GM18508 (cell line): ENCODE measurements at regions not wholly inside any gene's neighbourhood (a gene's known extent, or its start where the extent isn't known, plus 50 kb on each side); places are given as distances from the start of the nearest gene placed in this dataset.

Experiments
- ATAC-seq: cut with Tn5 transposase; IDR thresholded peaks from one replicate; pipeline ENCODE4 v1.9.1; 2021; ENCODE audit warnings: moderate number of reproducible peaks; ENCODE audit not compliant: insufficient read depth, unreplicated experiment

DNA sequence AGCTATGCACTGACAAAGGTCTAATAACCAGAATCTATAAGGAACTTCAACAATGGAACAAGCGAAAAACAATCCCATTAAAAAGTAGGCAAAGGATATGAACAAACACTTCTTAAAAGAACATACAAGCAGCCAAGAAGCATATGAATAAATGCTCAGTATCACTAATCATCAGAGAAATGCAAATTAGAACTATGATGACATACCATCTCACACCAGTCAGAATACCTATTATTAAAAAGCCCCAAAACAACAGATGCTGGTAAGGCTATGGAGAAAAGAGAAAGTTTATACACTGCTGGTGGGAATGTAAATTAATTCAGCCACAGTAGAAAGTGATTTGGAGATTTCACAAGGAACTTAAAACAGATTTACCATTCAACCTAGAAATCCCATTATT lies 211.8 kb downstream of the EDN1 start:
- ATAC-seq = no peak

DNA sequence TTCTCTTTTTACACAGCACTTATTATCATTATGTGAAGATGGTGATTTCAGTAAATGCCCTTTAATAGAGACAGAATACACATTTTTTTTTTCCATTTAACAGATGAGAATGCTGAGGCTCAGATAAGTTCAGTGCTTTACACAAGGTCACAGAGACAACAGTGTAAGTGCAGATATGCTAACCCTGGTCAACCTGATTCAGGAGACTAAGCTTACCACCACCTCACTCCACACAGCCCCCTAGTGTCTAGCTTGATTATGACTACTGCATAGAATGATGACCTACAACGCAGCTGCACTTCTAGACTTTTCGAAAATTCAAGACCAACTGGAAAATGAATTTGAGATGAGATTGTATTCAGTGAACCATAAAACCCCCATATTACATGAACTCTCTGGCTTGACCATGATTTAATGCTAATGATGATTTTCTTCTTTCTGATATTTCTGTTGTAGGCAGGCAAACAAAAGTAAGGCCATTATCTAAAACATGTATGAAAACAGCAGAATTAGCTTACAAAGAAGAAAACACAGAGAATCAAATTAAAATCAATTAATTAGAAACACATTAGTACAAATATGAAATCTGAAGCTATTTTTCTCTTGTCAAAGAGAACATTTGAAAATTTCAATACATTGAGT lies 212.1 kb upstream of the PHACTR1 start:
- ATAC-seq = no peak

DNA sequence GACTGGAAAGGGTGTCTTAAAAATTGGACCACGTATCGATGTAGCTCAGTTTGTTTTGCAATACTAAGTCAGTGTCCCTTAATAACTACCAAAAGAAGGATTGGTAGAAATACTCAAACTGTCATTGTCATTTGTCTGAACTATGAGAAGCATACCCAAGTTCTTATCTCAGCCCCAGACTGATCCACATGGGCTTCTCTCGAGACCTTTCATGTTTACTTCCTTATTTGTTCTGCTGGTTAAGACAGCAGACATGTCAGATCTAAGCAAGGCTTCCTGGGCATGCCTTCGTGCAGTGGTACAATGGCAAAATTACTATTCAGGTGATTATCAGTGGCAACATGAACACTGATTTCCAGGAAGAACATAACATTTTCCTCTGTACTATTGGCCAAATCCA lies 211.1 kb upstream of the PHACTR1 start:
- no peak for ATAC-seq

GRCh38 chr6:12506159-12506558 lies 210.4 kb upstream of the PHACTR1 start:
- no peak for ATAC-seq

DNA sequence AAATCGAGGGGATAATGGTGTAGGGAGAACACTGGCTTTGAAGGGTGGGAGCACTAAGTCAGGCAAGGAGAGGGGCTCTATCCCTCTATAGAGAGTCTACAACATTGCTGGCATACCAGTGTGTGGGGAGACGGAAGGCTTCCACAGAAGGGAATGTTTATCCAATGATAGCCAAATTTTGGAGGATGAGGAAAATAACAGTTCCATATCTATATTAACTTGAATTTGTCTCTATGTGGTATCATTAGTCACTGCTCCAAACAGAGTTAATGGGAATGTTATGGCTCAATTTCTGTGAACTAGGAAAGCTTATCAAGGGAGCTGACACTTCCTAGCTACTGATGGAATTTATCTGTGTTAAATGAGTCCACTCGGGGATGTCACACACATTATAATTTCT lies 208.9 kb upstream of the PHACTR1 start:
- no peak for ATAC-seq

DNA sequence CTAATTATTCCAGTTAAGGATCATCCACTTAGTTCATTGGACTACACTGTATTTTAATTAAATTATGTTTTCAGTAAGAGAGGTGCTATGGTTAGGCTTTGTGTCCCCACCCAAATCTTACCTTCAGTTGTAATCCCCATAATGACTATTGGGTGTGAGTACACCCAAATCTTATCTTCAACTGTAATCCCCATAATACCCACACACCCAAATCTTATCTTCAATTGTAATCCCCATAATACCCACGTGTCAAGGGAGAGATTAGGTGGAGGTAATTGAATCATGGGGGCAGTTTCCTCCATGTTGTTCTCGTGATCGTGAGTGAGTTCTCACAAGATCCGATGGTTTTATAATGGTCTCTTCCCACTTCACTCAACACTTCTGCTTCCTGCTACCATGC lies 208.0 kb upstream of the PHACTR1 start:
- no peak for ATAC-seq

- no peak for ATAC-seq
These were observed 207.5 kb upstream of the PHACTR1 start for GRCh38 chr6:12509060-12509459.

- ATAC-seq = no peak
These were observed 200.5 kb upstream of the PHACTR1 start for GRCh38 chr6:12516070-12516469.

DNA sequence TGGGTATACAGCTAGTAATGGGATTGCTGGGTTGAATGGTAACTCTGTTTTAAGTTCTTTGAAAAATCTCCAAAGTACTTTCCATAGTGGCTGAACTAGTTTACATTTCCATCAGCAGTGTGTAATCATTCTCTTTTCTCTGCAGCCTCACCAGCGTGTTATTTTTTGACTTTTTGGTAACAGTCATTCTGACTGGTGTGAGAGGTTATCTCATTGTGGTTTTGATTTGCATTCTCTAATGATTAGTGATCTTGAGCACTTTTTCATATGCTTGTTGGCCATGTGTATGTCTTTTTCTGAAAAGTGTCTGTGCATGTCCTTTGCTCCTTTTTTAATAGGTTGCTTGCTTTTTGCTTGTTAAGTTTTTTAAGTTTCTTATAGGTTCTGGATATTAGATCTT lies 194.2 kb upstream of the PHACTR1 start:
- ATAC-seq = no peak

GRCh38 chr6:12523726-12524125 lies 192.8 kb upstream of the PHACTR1 start:
- no peak for ATAC-seq

GRCh38 chr6:12525276-12525675 lies 191.3 kb upstream of the PHACTR1 start:
- ATAC-seq = no peak

DNA sequence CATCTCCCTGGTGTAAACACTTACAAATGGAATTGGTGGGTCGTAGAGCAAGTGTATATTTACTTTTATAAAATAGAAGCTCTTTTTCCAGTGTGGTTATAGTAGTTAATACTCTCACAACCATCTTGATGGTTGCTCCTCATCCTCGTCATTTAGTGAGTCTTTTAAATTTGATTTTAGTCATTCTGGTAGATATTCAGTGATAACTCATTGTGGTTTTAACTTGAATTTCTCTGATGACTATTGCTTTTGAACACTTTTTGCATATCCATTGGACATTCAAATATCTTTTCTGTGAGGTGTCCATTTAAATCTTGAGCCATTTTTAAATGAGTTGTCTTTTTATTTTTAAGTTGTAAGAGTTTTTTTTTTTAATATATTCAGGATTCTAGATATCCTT lies 189.2 kb upstream of the PHACTR1 start:
- no peak for ATAC-seq

DNA sequence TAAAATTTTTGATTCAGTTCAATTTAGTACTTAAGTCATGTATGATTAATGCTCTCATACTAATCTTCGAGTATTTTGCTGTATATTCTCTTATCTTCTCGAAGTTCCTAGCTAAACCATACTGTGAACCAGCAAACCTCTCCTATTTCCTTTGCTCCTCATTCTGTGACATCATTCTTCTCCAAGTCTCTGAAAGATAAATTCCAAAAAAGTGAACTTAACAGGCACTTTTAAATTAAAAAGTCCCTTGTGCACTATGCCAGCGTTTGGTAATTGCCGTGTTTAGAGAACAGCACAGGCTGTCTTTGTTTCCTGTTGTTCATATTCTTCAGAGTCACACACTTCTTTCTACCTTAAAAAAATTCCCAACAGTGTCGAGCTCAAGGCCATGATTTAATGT lies 188.4 kb upstream of the PHACTR1 start:
- ATAC-seq = no peak

- ATAC-seq = no peak
These were observed 187.8 kb upstream of the PHACTR1 start for GRCh38 chr6:12528581-12529363.

DNA sequence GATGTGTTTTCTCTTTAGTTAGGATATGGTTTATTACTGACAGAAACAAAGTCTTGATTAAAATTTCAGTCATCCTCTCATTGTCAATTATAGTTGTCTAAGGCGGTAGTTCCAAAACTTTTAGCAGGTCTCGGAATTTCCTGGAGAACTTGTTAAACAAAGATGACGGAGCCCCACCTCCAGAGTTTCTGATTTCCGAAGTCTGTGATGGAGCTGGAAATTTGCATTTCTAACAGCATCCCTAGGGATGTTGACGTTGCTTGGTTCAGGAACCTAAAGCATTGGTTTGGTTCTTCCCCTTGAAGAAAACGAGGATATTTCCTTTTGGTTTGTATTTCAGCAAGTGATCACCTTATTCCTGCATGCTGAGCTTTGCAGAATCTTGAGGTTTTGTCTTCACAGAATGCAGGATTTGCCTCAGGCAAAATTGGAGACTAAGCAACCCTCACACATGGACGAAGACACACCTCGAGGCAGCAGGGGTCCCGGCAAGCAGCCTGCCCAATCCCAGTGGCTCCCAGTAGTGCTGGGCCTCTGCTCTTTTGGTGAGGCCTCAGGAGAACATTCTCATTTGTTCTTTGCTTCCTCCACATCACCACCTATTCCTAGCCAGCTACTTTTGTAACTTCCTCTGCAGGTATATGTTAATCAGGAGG lies 187.1 kb upstream of the PHACTR1 start:
- no peak for ATAC-seq

GRCh38 chr6:12530345-12530744 lies 186.2 kb upstream of the PHACTR1 start:
- ATAC-seq = no peak

DNA sequence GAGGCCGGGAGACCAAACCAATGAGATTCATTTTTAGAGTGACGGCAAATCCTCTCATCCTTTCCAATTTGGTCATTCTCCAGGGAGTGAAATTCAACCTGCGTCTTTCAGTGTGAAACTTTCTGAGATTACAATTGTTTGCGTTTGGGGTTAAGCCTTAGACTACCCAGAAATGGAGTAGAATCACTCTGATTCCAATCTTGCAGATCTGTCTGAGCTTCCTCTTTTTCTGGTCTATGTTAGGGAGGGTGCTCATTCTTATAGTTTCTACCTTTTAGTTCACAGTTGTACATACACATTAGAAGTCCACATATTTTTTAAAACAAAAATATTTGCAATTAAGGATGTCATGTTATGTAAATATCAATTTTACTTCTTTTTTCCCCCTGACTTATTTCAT lies 183.0 kb upstream of the PHACTR1 start:
- ATAC-seq = no peak

DNA sequence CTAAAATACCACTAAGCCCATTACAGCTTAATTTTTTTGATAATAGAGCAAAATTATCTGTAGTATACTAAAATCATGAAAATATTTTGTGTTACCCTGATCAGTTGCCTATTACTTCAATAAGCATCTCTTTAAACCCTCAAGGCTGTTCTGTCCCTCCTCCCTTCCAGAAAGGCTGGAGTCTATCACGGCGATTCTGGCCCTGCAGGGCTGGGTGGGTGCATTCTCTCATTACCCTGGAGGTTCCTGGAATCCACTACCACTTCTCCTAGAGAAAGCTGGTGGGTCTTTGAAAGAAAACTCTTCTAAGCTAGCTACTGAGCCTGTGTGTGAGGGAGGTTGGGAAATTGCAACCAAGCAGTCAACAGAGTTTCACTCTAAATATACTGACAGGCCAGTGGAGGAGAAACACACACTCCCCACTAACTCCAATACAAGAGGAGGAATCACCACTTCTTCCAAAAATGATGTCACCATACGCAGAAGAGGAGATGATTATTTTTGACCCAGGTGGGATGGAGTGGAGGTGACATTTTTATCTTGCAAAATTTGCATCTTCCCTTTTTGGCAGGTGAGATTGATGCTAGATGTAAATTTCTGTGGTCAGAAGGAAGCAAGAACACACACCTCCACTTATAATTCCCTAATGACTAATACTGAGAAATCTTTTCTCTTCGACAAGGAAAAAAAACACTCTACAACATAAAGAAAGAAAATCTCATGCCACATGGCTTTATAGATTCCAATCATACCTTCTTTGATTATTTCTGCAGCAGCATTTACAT lies 182.3 kb upstream of the PHACTR1 start:
- ATAC-seq = no peak

GRCh38 chr6:12535586-12536314 lies 180.8 kb upstream of the PHACTR1 start:
- no peak for ATAC-seq

DNA sequence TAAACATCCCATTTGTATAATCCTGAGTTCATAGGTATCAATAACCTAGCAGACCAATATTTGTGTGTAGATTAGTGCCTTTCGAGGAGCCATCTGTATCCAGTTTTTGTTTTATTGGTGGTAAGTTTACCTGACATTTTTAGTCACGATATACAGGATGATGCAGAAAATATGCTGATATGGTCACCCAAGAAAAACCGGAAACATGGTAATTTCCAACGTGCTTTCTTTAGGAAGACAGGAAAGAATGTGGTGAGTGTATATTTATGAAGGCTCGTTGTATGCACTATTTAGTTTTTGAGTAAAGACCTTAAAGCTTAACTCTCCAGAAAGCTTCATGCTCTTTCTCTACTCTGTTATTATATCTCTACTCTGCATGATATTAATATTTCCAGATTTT lies 180.2 kb upstream of the PHACTR1 start:
- ATAC-seq = no peak
